WTC11 (cell line): ENCODE measurements at regions not wholly inside any gene's neighbourhood (a gene's known extent, or its start where the extent isn't known, plus 50 kb on each side); places are given as distances from the start of the nearest gene placed in this dataset.

ENCODE experiments used
- CBFB ChIP-seq: sonication (generic); formaldehyde crosslinking; IDR thresholded peaks from 2 replicates; pipeline ENCODE4 v1.8.1; 2022; ENCODE audit warnings: mild to moderate bottlenecking, low read depth, missing genetic modification reagents
- KAT7 ChIP-seq: sonication (generic); formaldehyde crosslinking; IDR thresholded peaks from 2 replicates; pipeline ENCODE4 v1.8.1; 2023; ENCODE audit warnings: missing genetic modification reagents, mild to moderate bottlenecking, borderline replicate concordance
- NFE2L1 ChIP-seq: sonication (generic); formaldehyde crosslinking; IDR thresholded peaks from 2 replicates; pipeline ENCODE4 v1.8.1; 2023; ENCODE audit warnings: missing genetic modification reagents
- NR3C1 ChIP-seq: sonication (generic); formaldehyde crosslinking; conservative IDR thresholded peaks from 2 replicates; pipeline ENCODE4 v1.8.1; 2023; ENCODE audit warnings: low read depth, mild to moderate bottlenecking, missing genetic modification reagents
- SP1 ChIP-seq: sonication (generic); formaldehyde crosslinking; conservative IDR thresholded peaks from 2 replicates; pipeline ENCODE4 v1.8.1; 2022; ENCODE audit warnings: missing genetic modification reagents
- ZNF138 ChIP-seq: sonication (generic); formaldehyde crosslinking; conservative IDR thresholded peaks from 2 replicates; pipeline ENCODE4 v1.8.1; 2022; ENCODE audit warnings: mild to moderate bottlenecking, moderate library complexity, missing genetic modification reagents
- TF ChIP-seq, protein P1 (sequence below): fragments of 200-600 bp; IDR thresholded peaks from 2 replicates; pipeline ENCODE4 v1.8.0; 2022; ENCODE audit warnings: antibody characterized with exemption
- TF ChIP-seq, protein P2 (sequence below): fragments of 250-450 bp; sonication (Bioruptor Pico); IDR thresholded peaks from 2 replicates; pipeline ENCODE4 v1.9.0; 2021; ENCODE audit warnings: mild to moderate bottlenecking
- TF ChIP-seq, protein P3 (sequence below): sonication (generic); formaldehyde crosslinking; conservative IDR thresholded peaks from 2 replicates; pipeline ENCODE4 v1.8.1; 2022; ENCODE audit warnings: mild to moderate bottlenecking, missing genetic modification reagents
- TF ChIP-seq, protein P4 (sequence below): sonication (generic); formaldehyde crosslinking; IDR thresholded peaks from 2 replicates; pipeline ENCODE4 v1.8.0; 2022; ENCODE audit warnings: missing genetic modification reagents
- TF ChIP-seq, protein P5 (sequence below): sonication (generic); formaldehyde crosslinking; IDR thresholded peaks from 2 replicates; pipeline ENCODE4 v1.8.1; 2022; ENCODE audit warnings: low read depth, missing genetic modification reagents, borderline replicate concordance

DNA sequence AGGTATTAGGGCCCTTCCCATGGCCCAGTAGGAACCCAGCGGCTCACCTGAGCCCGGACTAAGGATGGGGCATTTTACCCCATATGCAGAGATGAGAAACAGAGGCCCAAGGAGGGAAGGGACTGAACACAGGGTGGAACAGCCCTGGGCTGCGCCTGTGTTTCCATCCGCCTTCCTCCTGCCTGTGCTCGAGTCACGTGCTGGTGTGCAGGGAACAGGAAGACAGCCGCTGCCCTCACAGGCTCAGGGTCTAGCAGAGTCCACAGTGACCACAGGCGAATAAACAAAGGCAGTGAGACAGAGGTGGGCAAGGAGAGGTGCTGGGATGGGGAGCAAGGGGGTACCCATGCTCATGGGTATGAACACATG is 129.4 kb downstream of the C9orf50 start:
- TF ChIP-seq, protein P1, sequence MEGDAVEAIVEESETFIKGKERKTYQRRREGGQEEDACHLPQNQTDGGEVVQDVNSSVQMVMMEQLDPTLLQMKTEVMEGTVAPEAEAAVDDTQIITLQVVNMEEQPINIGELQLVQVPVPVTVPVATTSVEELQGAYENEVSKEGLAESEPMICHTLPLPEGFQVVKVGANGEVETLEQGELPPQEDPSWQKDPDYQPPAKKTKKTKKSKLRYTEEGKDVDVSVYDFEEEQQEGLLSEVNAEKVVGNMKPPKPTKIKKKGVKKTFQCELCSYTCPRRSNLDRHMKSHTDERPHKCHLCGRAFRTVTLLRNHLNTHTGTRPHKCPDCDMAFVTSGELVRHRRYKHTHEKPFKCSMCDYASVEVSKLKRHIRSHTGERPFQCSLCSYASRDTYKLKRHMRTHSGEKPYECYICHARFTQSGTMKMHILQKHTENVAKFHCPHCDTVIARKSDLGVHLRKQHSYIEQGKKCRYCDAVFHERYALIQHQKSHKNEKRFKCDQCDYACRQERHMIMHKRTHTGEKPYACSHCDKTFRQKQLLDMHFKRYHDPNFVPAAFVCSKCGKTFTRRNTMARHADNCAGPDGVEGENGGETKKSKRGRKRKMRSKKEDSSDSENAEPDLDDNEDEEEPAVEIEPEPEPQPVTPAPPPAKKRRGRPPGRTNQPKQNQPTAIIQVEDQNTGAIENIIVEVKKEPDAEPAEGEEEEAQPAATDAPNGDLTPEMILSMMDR = no peak
- TF ChIP-seq, protein P2, sequence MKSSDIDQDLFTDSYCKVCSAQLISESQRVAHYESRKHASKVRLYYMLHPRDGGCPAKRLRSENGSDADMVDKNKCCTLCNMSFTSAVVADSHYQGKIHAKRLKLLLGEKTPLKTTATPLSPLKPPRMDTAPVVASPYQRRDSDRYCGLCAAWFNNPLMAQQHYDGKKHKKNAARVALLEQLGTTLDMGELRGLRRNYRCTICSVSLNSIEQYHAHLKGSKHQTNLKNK = no peak
- TF ChIP-seq, protein P3, sequence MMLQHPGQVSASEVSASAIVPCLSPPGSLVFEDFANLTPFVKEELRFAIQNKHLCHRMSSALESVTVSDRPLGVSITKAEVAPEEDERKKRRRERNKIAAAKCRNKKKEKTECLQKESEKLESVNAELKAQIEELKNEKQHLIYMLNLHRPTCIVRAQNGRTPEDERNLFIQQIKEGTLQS (CRISPR knock-in tag) = no peak
- TF ChIP-seq, protein P4, sequence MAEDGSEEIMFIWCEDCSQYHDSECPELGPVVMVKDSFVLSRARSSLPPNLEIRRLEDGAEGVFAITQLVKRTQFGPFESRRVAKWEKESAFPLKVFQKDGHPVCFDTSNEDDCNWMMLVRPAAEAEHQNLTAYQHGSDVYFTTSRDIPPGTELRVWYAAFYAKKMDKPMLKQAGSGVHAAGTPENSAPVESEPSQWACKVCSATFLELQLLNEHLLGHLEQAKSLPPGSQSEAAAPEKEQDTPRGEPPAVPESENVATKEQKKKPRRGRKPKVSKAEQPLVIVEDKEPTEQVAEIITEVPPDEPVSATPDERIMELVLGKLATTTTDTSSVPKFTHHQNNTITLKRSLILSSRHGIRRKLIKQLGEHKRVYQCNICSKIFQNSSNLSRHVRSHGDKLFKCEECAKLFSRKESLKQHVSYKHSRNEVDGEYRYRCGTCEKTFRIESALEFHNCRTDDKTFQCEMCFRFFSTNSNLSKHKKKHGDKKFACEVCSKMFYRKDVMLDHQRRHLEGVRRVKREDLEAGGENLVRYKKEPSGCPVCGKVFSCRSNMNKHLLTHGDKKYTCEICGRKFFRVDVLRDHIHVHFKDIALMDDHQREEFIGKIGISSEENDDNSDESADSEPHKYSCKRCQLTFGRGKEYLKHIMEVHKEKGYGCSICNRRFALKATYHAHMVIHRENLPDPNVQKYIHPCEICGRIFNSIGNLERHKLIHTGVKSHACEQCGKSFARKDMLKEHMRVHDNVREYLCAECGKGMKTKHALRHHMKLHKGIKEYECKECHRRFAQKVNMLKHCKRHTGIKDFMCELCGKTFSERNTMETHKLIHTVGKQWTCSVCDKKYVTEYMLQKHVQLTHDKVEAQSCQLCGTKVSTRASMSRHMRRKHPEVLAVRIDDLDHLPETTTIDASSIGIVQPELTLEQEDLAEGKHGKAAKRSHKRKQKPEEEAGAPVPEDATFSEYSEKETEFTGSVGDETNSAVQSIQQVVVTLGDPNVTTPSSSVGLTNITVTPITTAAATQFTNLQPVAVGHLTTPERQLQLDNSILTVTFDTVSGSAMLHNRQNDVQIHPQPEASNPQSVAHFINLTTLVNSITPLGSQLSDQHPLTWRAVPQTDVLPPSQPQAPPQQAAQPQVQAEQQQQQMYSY (CRISPR knock-in tag) = no peak
- TF ChIP-seq ZNF138 (CRISPR knock-in tag) = no peak
- no peak for TF ChIP-seq CBFB
- TF ChIP-seq KAT7 (CRISPR knock-in tag) = no peak
- TF ChIP-seq, protein P5, sequence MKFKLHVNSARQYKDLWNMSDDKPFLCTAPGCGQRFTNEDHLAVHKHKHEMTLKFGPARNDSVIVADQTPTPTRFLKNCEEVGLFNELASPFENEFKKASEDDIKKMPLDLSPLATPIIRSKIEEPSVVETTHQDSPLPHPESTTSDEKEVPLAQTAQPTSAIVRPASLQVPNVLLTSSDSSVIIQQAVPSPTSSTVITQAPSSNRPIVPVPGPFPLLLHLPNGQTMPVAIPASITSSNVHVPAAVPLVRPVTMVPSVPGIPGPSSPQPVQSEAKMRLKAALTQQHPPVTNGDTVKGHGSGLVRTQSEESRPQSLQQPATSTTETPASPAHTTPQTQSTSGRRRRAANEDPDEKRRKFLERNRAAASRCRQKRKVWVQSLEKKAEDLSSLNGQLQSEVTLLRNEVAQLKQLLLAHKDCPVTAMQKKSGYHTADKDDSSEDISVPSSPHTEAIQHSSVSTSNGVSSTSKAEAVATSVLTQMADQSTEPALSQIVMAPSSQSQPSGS (CRISPR knock-in tag) = no peak
- TF ChIP-seq NR3C1 (CRISPR knock-in tag) = no peak
- no peak for TF ChIP-seq NFE2L1 (CRISPR knock-in tag)
- no peak for TF ChIP-seq SP1 (CRISPR knock-in tag)
